Stomach smooth muscle (tissue), 2 donors: ENCODE measurements at regions not wholly inside any gene's neighbourhood (a gene's known extent, or its start where the extent isn't known, plus 50 kb on each side); places are given as distances from the start of the nearest gene placed in this dataset.
"Not testable (repeated sequence)": the region's sequence is repeated elsewhere in the genome, so short reads cannot be mapped to it uniquely, and the experiment has no call there.

ENCODE experiments used
- H3K27ac ChIP-seq: one replicate; pipeline ENCODE4 v1.7.0; 2013; ENCODE audit warnings: mild to moderate bottlenecking, low read length, inconsistent platforms
- H3K27me3 ChIP-seq, 2 donors: one replicate each; pipeline ENCODE4 v1.7.0; 2013; ENCODE audit warnings: low read length in 2 of 2; ENCODE audit not compliant: insufficient read depth in 2 of 2, control insufficient read depth in 1 of 2
- H3K36me3 ChIP-seq, 2 donors: one replicate each; pipeline ENCODE4 v1.7.0; 2013; ENCODE audit warnings: low read length in 2 of 2; ENCODE audit not compliant: control insufficient read depth in 2 of 2, insufficient read depth in 2 of 2
- H3K4me1 ChIP-seq: one replicate; pipeline ENCODE4 v1.7.0; 2013; ENCODE audit warnings: low read length; ENCODE audit not compliant: control insufficient read depth, insufficient read depth
- H3K4me3 ChIP-seq, 2 donors: one replicate each; pipeline ENCODE4 v1.7.0; 2013; ENCODE audit warnings: low read length in 2 of 2
- H3K9ac ChIP-seq, 2 donors: one replicate each; pipeline ENCODE4 v1.7.0; 2013; ENCODE audit warnings: low read length in 2 of 2, mild to moderate bottlenecking in 1 of 2
- H3K9me3 ChIP-seq, 2 donors: one replicate each; pipeline ENCODE4 v1.7.0; 2013; ENCODE audit warnings: low read length in 2 of 2; ENCODE audit not compliant: control insufficient read depth in 2 of 2
- donor health status: healthy.
- donor health status: Pancreatic carcinoma.

GRCh38 chr2:52594026-52594425 is 1173.6 kb upstream of the CHAC2 start:
- Histone ChIP-seq H3K4me1 (no peaks in the 10 kb centered on the region), H3K27ac (no peak overlapping the region), H3K4me3 (no peak overlapping the region)

GRCh38 chr2:52584071-52584470 is 1183.5 kb upstream of the CHAC2 start:
- H3K9ac ChIP-seq, H3K27ac ChIP-seq, H3K27me3 ChIP-seq, H3K4me3 ChIP-seq, H3K9me3 ChIP-seq, H3K36me3 ChIP-seq, H3K4me1 ChIP-seq: not testable (repeated sequence)

More at GRCh38 chr2:52594026-52594425, 1173.6 kb upstream of the CHAC2 start:
- Histone ChIP-seq H3K9me3 (peaks cover 0 to 3% of the 10 kb centered on the region in 2 donors), H3K27me3 (no peaks in the 10 kb centered on the region), H3K36me3 (no peaks in the 10 kb centered on the region), H3K9ac (no peak overlapping the region)

GRCh38 chr2:52572469-52572894 is 1195.1 kb upstream of the CHAC2 start:
- Histone ChIP-seq H3K9me3 (no peaks in the 10 kb centered on the region), H3K27me3 (no peaks in the 10 kb centered on the region), H3K4me3 (no peak overlapping the region), H3K27ac (no peak overlapping the region), H3K4me1 (no peaks in the 10 kb centered on the region), H3K36me3 (no peaks in the 10 kb centered on the region), H3K9ac (no peak overlapping the region)

GRCh38 chr2:52571380-52572347 is 1195.9 kb upstream of the CHAC2 start:
- no peak overlapping the region for H3K9ac ChIP-seq
- H3K4me1 ChIP-seq: no peaks in the 10 kb centered on the region
- no peaks in the 10 kb centered on the region for H3K9me3 ChIP-seq
- no peak overlapping the region for H3K27ac ChIP-seq
- no peaks in the 10 kb centered on the region for H3K36me3 ChIP-seq
- H3K27me3 ChIP-seq: no peaks in the 10 kb centered on the region
- H3K4me3 ChIP-seq: no peak overlapping the region

GRCh38 chr2:52570716-52571115 is 1196.9 kb upstream of the CHAC2 start:
- H3K9me3 ChIP-seq: no peaks in the 10 kb centered on the region

GRCh38 chr2:52563151-52563550 is 1204.5 kb upstream of the CHAC2 start:
- no peaks in the 10 kb centered on the region for H3K36me3 ChIP-seq
- H3K4me1 ChIP-seq: no peaks in the 10 kb centered on the region
- no peaks in the 10 kb centered on the region for H3K9me3 ChIP-seq
- no peaks in the 10 kb centered on the region for H3K27me3 ChIP-seq
- no peak overlapping the region for H3K9ac ChIP-seq
- no peak overlapping the region for H3K27ac ChIP-seq
- no peak overlapping the region for H3K4me3 ChIP-seq

More at GRCh38 chr2:52570716-52571115, 1196.9 kb upstream of the CHAC2 start:
- no peaks in the 10 kb centered on the region for H3K4me1 ChIP-seq
- no peak overlapping the region for H3K4me3 ChIP-seq
- H3K36me3 ChIP-seq: no peaks in the 10 kb centered on the region
- H3K27ac ChIP-seq: no peak overlapping the region
- H3K9ac ChIP-seq: no peak overlapping the region
- H3K27me3 ChIP-seq: no peaks in the 10 kb centered on the region

GRCh38 chr2:52558265-52558664 is 1209.3 kb upstream of the CHAC2 start:
- no peak overlapping the region for H3K9ac ChIP-seq

GRCh38 chr2:52542297-52542696 is 1225.3 kb upstream of the CHAC2 start:
- Histone ChIP-seq H3K9me3 (no peaks in the 10 kb centered on the region), H3K27me3 (no peaks in the 10 kb centered on the region), H3K9ac (no peak overlapping the region), H3K27ac (no peak overlapping the region), H3K4me1 (no peaks in the 10 kb centered on the region), H3K36me3 (no peaks in the 10 kb centered on the region), H3K4me3 (no peak overlapping the region)

More at GRCh38 chr2:52558265-52558664, 1209.3 kb upstream of the CHAC2 start:
- Histone ChIP-seq H3K4me1 (no peaks in the 10 kb centered on the region), H3K4me3 (no peak overlapping the region), H3K27me3 (no peaks in the 10 kb centered on the region), H3K27ac (no peak overlapping the region), H3K36me3 (no peaks in the 10 kb centered on the region), H3K9me3 (no peaks in the 10 kb centered on the region)

- Histone ChIP-seq H3K27ac (no peak overlapping the region), H3K9me3 (no peaks in the 10 kb centered on the region), H3K27me3 (no peaks in the 10 kb centered on the region), H3K9ac (no peak overlapping the region), H3K4me1 (no peaks in the 10 kb centered on the region), H3K4me3 (no peak overlapping the region), H3K36me3 (no peaks in the 10 kb centered on the region)
These were observed 1228.3 kb upstream of the CHAC2 start for GRCh38 chr2:52539026-52539970.

- Histone ChIP-seq H3K4me1 (no peaks in the 10 kb centered on the region), H3K27me3 (no peaks in the 10 kb centered on the region), H3K36me3 (no peaks in the 10 kb centered on the region), H3K9ac (no peak overlapping the region), H3K27ac (no peak overlapping the region), H3K9me3 (no peaks in the 10 kb centered on the region), H3K4me3 (no peak overlapping the region)
These were observed 1230.0 kb upstream of the CHAC2 start for GRCh38 chr2:52537588-52537987.
